H1 (cell line): ENCODE measurements at regions not wholly inside any gene's neighbourhood (a gene's known extent, or its start where the extent isn't known, plus 50 kb on each side); places are given as distances from the start of the nearest gene placed in this dataset.

Source experiments
- CEBPB ChIP-seq: IDR thresholded peaks from 2 replicates; pipeline ENCODE4 v1.6.1; 2012; ENCODE audit warnings: low read depth, low read length
- MAFK ChIP-seq: IDR thresholded peaks from 2 replicates; pipeline ENCODE4 v1.6.1; 2012; ENCODE audit warnings: low read depth, mild to moderate bottlenecking, improper control_type of control experiment, low read length
- SAP30 ChIP-seq: fragments of 300-600 bp; sonication (generic); IDR thresholded peaks from 2 replicates; pipeline ENCODE4 v1.7.1; 2012; ENCODE audit warnings: low read length, moderate library complexity, mild to moderate bottlenecking, inconsistent platforms; ENCODE audit not compliant: insufficient read depth, insufficient replicate concordance

DNA sequence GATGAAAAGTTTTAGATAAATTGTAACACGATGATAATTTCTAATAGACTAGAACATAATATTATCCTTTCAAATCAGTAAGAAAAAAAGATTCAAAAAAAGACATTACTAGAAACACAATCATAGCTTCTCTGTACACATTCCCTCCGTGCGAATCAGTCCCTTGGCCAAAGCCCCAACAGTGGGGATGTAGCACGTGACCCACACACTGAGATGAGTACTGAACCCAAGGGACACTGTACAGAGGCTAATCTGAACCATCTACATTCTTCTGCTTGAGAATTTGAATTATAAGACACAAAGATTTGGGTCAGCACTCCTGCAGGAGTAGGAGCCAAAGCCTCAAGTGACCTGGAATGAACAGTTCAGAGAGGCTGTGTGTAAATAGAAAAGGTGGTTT lies 353.7 kb downstream of the INSC start (continued):
- no peak for TF ChIP-seq SAP30
- no peak for TF ChIP-seq CEBPB
- TF ChIP-seq MAFK: no peak
